PC-3 (cell line): ENCODE measurements at regions not wholly inside any gene's neighbourhood (a gene's known extent, or its start where the extent isn't known, plus 50 kb on each side); places are given as distances from the start of the nearest gene placed in this dataset.

Source experiments
- ATAC-seq: fragments of 200-7000 bp; cut with Tn5 transposase; 2 replicates; pipeline ENCODE4 v1.9.1; 2020; ENCODE audit warnings: mild to moderate bottlenecking, moderate library complexity
- BruUV-seq: library from RNA; stranded (reverse); fragments of 400-500 nt; replicated peaks from 2 replicates; lab custom pipeline; 2021; lab: Mats Ljungman, UMichigan
- CTCF ChIA-PET: fragments of 300-600 bp; sonication (Branson Sonifier 250); formaldehyde crosslinking; loops from one replicate; lab custom pipeline; 2022; ENCODE audit warnings: antibody characterized with exemption; lab: Charles Lee
- POLR2A ChIA-PET: fragments of 300-600 bp; sonication (Branson Sonifier 250); formaldehyde crosslinking; loops from one replicate; lab custom pipeline; 2022; ENCODE audit warnings: antibody characterized with exemption; ENCODE audit not compliant: unreplicated experiment; lab: Charles Lee
- DNase-seq: peaks from one replicate; pipeline ENCODE4 v3.0.0-alpha.2; 2015
- H2AFZ ChIP-seq: fragments of 300-600 bp; sonication (generic); 2 replicates; pipeline ENCODE4 v1.6.0; 2016; ENCODE audit warnings: antibody characterized with exemption, low read length
- H3F3A ChIP-seq: fragments of 300-600 bp; sonication (generic); one replicate; pipeline ENCODE4 v1.6.0; 2017; ENCODE audit warnings: antibody characterized with exemption, low read length, control low read depth, mild to moderate bottlenecking; ENCODE audit not compliant: unreplicated experiment
- H3K27ac ChIP-seq: fragments of 300-600 bp; sonication (generic); 2 replicates; pipeline ENCODE4 v1.5.1; 2016; ENCODE audit warnings: mild to moderate bottlenecking, low read length
- H3K27me3 ChIP-seq: fragments of 300-600 bp; sonication (generic); 2 replicates; pipeline ENCODE4 v1.6.1; 2016; ENCODE audit warnings: low read length, mixed read lengths
- H3K36me3 ChIP-seq: fragments of 300-600 bp; sonication (generic); 2 replicates; pipeline ENCODE4 v1.6.1; 2016; ENCODE audit warnings: low read depth, mixed run types, low read length, mixed read lengths
- H3K4me1 ChIP-seq: fragments of 300-600 bp; sonication (generic); 2 replicates; pipeline ENCODE4 v1.5.1; 2016; ENCODE audit warnings: low read length; ENCODE audit not compliant: insufficient read depth
- H3K4me2 ChIP-seq: fragments of 300-600 bp; sonication (generic); 2 replicates; pipeline ENCODE4 v1.6.0; 2016; ENCODE audit warnings: low read length
- H3K4me3 ChIP-seq: fragments of 300-600 bp; sonication (generic); 2 replicates; pipeline ENCODE4 v1.5.1; 2016; ENCODE audit warnings: mild to moderate bottlenecking, low read length, mixed read lengths
- H3K79me2 ChIP-seq: fragments of 300-600 bp; sonication (generic); 2 replicates; pipeline ENCODE4 v1.6.1; 2017; ENCODE audit warnings: low read length, mixed read lengths
- H3K9ac ChIP-seq: fragments of 300-600 bp; sonication (generic); 2 replicates; pipeline ENCODE4 v1.6.0; 2016; ENCODE audit warnings: mild to moderate bottlenecking, low read length
- H3K9me2 ChIP-seq: fragments of 300-600 bp; sonication (generic); replicated peaks from 2 replicates; pipeline ENCODE4 v1.6.1; 2016; ENCODE audit warnings: mixed run types, low read length, mixed read lengths
- H3K9me3 ChIP-seq: fragments of 300-600 bp; sonication (generic); 2 replicates; pipeline ENCODE4 v1.6.1; 2016; ENCODE audit warnings: low read length, mixed read lengths
- H4K20me1 ChIP-seq: fragments of 300-600 bp; sonication (generic); 2 replicates; pipeline ENCODE4 v1.6.1; 2016; ENCODE audit warnings: low read length, mixed read lengths
- EZH2 ChIP-seq: fragments of 300-600 bp; sonication (generic); IDR thresholded peaks from one replicate; pipeline ENCODE4 v1.6.1; 2017; ENCODE audit warnings: antibody characterized with exemption, mild to moderate bottlenecking, low read length; ENCODE audit not compliant: unreplicated experiment
- EZH2phosphoT487 ChIP-seq: fragments of 300-600 bp; sonication (generic); IDR thresholded peaks from 2 replicates; pipeline ENCODE4 v1.6.1; 2018; ENCODE audit warnings: mild to moderate bottlenecking, antibody characterized with exemption, low read length, borderline replicate concordance
- intact Hi-C: fragments of 100-400 bp; cut with micrococcal nuclease; formaldehyde crosslinking; loops from 2 replicates; pipeline ENCODE4 v1.9.0; 2023
- TF ChIP-seq, protein P1 (sequence below): fragments of 300-600 bp; sonication (generic); conservative IDR thresholded peaks from 2 replicates; pipeline ENCODE4 v1.5.1; 2017; ENCODE audit warnings: antibody characterized with exemption, low read depth, mild to moderate bottlenecking, low read length

DNA sequence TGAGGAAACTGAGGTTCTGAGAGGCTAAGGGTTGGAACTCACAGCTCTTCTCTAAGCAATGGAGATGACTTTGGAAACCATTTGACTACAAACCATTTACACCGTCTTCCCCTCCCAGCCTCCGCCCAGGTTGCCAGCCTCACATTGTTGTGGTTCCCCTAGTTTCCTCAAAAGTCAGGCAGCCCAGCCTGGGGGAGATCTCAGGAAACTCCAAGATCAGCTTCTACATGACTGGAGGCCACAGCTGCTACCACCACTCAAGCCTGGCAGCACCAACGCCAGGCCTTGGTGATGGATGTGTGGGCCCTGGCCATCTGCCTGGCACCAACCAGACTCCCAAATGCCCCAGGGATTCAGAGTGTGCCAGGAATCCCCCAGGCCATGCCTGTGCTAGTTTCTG is 207.9 kb downstream of the TSHZ3 start:
- H3K9me3 ChIP-seq, result no peaks in the 10 kb centered on the region
- H3K27me3 ChIP-seq, result no peaks in the 10 kb centered on the region
- no peaks in the 10 kb centered on the region for H4K20me1 ChIP-seq
- no peak overlapping the region for H2AFZ ChIP-seq
- H3K9ac ChIP-seq, result no peak overlapping the region
- H3K9me2 ChIP-seq, result no peaks in the 10 kb centered on the region
- ChIA-PET CTCF (no interaction called here), POLR2A (no interaction called here)
- no TSS peak for BruUV-seq
- no peak overlapping the region for H3K4me3 ChIP-seq
- no peak for TF ChIP-seq EZH2
- TF ChIP-seq, protein P1, sequence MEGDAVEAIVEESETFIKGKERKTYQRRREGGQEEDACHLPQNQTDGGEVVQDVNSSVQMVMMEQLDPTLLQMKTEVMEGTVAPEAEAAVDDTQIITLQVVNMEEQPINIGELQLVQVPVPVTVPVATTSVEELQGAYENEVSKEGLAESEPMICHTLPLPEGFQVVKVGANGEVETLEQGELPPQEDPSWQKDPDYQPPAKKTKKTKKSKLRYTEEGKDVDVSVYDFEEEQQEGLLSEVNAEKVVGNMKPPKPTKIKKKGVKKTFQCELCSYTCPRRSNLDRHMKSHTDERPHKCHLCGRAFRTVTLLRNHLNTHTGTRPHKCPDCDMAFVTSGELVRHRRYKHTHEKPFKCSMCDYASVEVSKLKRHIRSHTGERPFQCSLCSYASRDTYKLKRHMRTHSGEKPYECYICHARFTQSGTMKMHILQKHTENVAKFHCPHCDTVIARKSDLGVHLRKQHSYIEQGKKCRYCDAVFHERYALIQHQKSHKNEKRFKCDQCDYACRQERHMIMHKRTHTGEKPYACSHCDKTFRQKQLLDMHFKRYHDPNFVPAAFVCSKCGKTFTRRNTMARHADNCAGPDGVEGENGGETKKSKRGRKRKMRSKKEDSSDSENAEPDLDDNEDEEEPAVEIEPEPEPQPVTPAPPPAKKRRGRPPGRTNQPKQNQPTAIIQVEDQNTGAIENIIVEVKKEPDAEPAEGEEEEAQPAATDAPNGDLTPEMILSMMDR, result no peak
- TF ChIP-seq EZH2phosphoT487, result no peak
- no peaks in the 10 kb centered on the region for H3F3A ChIP-seq
- H3K4me1 ChIP-seq, result no peaks in the 10 kb centered on the region
- no peak for DNase-seq
- intact Hi-C loops, result no loop called here
- ATAC-seq, result no peak
- H3K79me2 ChIP-seq, result no peaks in the 10 kb centered on the region
- no peaks in the 10 kb centered on the region for H3K36me3 ChIP-seq
- H3K27ac ChIP-seq, result no peak overlapping the region
- no peak overlapping the region for H3K4me2 ChIP-seq

DNA sequence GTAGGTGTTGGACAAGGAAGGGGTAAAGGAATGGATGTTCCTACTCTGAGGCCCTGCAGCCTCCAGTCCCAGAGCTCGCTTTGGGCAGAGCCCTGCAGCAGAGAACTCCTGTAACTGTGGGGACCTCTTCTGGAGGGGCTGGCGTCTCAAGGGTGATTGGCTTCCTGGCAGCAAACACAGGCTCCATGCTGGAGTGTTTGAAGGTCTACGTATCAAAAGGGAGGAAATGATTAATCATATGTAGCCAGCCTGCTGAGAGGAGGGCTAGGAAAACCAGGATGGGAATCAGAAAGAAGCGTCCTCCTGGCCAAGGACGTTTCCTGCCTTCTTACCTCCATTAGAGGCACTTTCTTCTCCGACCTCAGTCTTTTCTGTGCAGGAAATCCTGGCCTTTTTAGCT is 208.5 kb downstream of the TSHZ3 start:
- Histone ChIP-seq H3K4me3 (no peak overlapping the region), H3K36me3 (no peaks in the 10 kb centered on the region), H3K4me2 (no peak overlapping the region), H3K9me3 (no peaks in the 10 kb centered on the region), H3F3A (no peaks in the 10 kb centered on the region), H3K9me2 (no peaks in the 10 kb centered on the region), H3K9ac (no peak overlapping the region), H3K4me1 (no peaks in the 10 kb centered on the region), H3K27ac (no peak overlapping the region), H3K27me3 (no peaks in the 10 kb centered on the region), H2AFZ (no peak overlapping the region), H4K20me1 (no peaks in the 10 kb centered on the region), H3K79me2 (no peaks in the 10 kb centered on the region)
- POLR2A ChIA-PET, result no interaction called here
- TF ChIP-seq EZH2phosphoT487 (no peak), EZH2 (no peak)
- TF ChIP-seq, protein P1, result no peak
- BruUV-seq, result no TSS peak
- CTCF ChIA-PET, result no interaction called here
- ATAC-seq, result no peak
- DNase-seq, result peak; percentile 11
- intact Hi-C loops, result no loop called here

DNA sequence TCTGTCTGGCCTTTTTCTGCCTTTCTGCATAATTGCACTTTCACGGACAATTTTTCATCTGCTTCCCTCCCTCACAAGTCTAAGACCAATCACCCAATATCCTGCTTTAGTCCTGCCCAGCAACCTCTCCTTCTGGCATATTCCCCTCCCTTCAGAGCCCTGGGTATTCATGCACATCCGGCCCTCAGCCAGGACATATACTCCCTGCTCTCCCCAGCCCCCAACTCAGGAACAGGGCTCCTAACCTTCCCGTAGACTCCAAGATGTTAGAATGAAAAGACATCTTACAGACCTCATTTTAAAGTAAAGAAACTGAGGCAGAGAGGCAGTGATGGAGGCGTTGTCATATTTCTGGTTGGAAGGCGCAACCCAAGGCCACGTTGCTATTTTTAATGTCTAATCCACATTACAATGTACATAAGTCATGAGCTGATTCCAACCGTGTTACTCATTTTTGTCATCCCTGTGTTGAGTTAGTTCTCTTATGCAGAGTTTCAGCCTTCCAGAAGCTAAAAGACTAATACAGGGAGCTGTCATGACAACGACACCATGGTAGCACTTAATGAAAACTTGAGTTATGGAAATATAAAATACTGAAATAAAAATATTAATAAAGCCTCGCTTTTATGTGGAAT is 209.2 kb downstream of the TSHZ3 start:
- no TSS peak for BruUV-seq
- DNase-seq (peak; percentile 14), ATAC-seq (no peak)
- H2AFZ ChIP-seq, result no peak overlapping the region
- H3K27ac ChIP-seq, result no peak overlapping the region
- H3K4me1 ChIP-seq, result no peaks in the 10 kb centered on the region
- no peak overlapping the region for H3K9ac ChIP-seq
- CTCF ChIA-PET, result no interaction called here
- no peak overlapping the region for H3K4me3 ChIP-seq
- H3K27me3 ChIP-seq, result no peaks in the 10 kb centered on the region
- no peaks in the 10 kb centered on the region for H3K9me2 ChIP-seq
- no peaks in the 10 kb centered on the region for H4K20me1 ChIP-seq
- intact Hi-C loops, result no loop called here
- no peaks in the 10 kb centered on the region for H3K9me3 ChIP-seq
- no peaks in the 10 kb centered on the region for H3F3A ChIP-seq
- no peak overlapping the region for H3K4me2 ChIP-seq
- no peak for TF ChIP-seq EZH2phosphoT487
- TF ChIP-seq, protein P1, result no peak
- TF ChIP-seq EZH2, result no peak
- POLR2A ChIA-PET, result no interaction called here
- H3K36me3 ChIP-seq, result no peaks in the 10 kb centered on the region
- no peaks in the 10 kb centered on the region for H3K79me2 ChIP-seq
